Neural crest cell (in vitro differentiated cells): ENCODE measurements at regions not wholly inside any gene's neighbourhood (a gene's known extent, or its start where the extent isn't known, plus 50 kb on each side); places are given as distances from the start of the nearest gene placed in this dataset.

ENCODE experiments used
- DNase-seq: peaks from one replicate; pipeline ENCODE4 v3.0.0; 2021; ENCODE audit warnings: low read depth, mixed read lengths, low spot score
- H3K27ac Mint-ChIP-seq: one replicate; pipeline ENCODE4 v1.8.0; 2021; ENCODE audit warnings: mild to moderate bottlenecking, mixed read lengths; ENCODE audit not compliant: unreplicated experiment
- H3K27me3 Mint-ChIP-seq: 2 replicates; pipeline ENCODE4 v1.8.0; 2021; ENCODE audit warnings: low read depth, mild to moderate bottlenecking, mixed read lengths
- H3K36me3 Mint-ChIP-seq: 2 replicates; pipeline ENCODE4 v1.8.0; 2021; ENCODE audit warnings: low read depth, mild to moderate bottlenecking, mixed read lengths
- H3K4me1 Mint-ChIP-seq: 2 replicates; pipeline ENCODE4 v1.8.0; 2021; ENCODE audit warnings: mixed read lengths
- H3K4me3 Mint-ChIP-seq: one replicate; pipeline ENCODE4 v1.8.0; 2021; ENCODE audit warnings: mild to moderate bottlenecking, mixed read lengths
- H3K9me3 Mint-ChIP-seq: 2 replicates; pipeline ENCODE4 v1.8.0; 2021; ENCODE audit warnings: mixed read lengths
- CTCF ChIP-seq: fragments of 200-600 bp; sonication (generic); conservative IDR thresholded peaks from 2 replicates; pipeline ENCODE4 v1.5.0; 2021; ENCODE audit warnings: antibody characterized with exemption, mild to moderate bottlenecking

- DNase-seq, result no peak
- Mint-ChIP-seq H3K36me3 (no peaks in the 10 kb centered on the region), H3K27me3 (no peaks in the 10 kb centered on the region), H3K4me1 (no peaks in the 10 kb centered on the region), H3K9me3 (peaks cover 7% of the 10 kb centered on the region), H3K4me3 (no peak overlapping the region), H3K27ac (no peak overlapping the region)
- no peak for TF ChIP-seq CTCF
Measured at GRCh38 chr13:75231235-75231634, 250.7 kb downstream of the TBC1D4 start.

- no peaks in the 10 kb centered on the region for H3K36me3 Mint-ChIP-seq
- no peak for DNase-seq
- no peak for TF ChIP-seq CTCF
- peaks cover 2% of the 10 kb centered on the region for H3K9me3 Mint-ChIP-seq
- H3K4me1 Mint-ChIP-seq, result no peaks in the 10 kb centered on the region
- no peak overlapping the region for H3K27ac Mint-ChIP-seq
- H3K4me3 Mint-ChIP-seq, result no peak overlapping the region
- H3K27me3 Mint-ChIP-seq, result no peaks in the 10 kb centered on the region
Measured at GRCh38 chr13:75226733-75227435, 255.1 kb downstream of the TBC1D4 start.

GRCh38 chr13:75226092-75226491 is 255.9 kb downstream of the TBC1D4 start:
- no peaks in the 10 kb centered on the region for H3K27me3 Mint-ChIP-seq
- no peak overlapping the region for H3K27ac Mint-ChIP-seq
- H3K4me3 Mint-ChIP-seq, result no peak overlapping the region
- no peak for TF ChIP-seq CTCF
- H3K36me3 Mint-ChIP-seq, result no peaks in the 10 kb centered on the region
- peaks cover 2% of the 10 kb centered on the region for H3K9me3 Mint-ChIP-seq
- no peak for DNase-seq
- no peaks in the 10 kb centered on the region for H3K4me1 Mint-ChIP-seq

GRCh38 chr13:75225288-75226032 is 256.5 kb downstream of the TBC1D4 start:
- Mint-ChIP-seq H3K27ac (no peak overlapping the region), H3K36me3 (no peaks in the 10 kb centered on the region), H3K4me3 (no peak overlapping the region)

More at GRCh38 chr13:75225288-75226032, 256.5 kb downstream of the TBC1D4 start:
- no peak for DNase-seq
- Mint-ChIP-seq H3K9me3 (peaks cover 2% of the 10 kb centered on the region), H3K4me1 (no peaks in the 10 kb centered on the region), H3K27me3 (no peaks in the 10 kb centered on the region)
- TF ChIP-seq CTCF, result no peak
